HepG2 (cell line): ENCODE measurements at regions not wholly inside any gene's neighbourhood (a gene's known extent, or its start where the extent isn't known, plus 50 kb on each side); places are given as distances from the start of the nearest gene placed in this dataset.
"Not testable (repeated sequence)": the region's sequence is repeated elsewhere in the genome, so short reads cannot be mapped to it uniquely, and the experiment has no call there.

Experiments
- ATAC-seq: fragments of 200-7000 bp; cut with Tn5 transposase; 3 replicates; pipeline ENCODE4 v1.9.1; 2020; ENCODE audit warnings: mild to moderate bottlenecking, moderate library complexity
- BruUV-seq: library from RNA; stranded (reverse); fragments of 400-500 nt; replicated peaks from 2 replicates; lab custom pipeline; 2021; lab: Mats Ljungman, UMichigan
- CTCF ChIA-PET: fragments of 300-600 bp; formaldehyde crosslinking; extraction: SDS; loops from one replicate; lab custom pipeline; 2021; ENCODE audit warnings: low total read pairs, inconsistent platforms, low intra/inter-chr PET ratio; lab: Yijun Ruan, JAX
- POLR2A ChIA-PET: fragments of 350-600 bp; sonication (Branson Sonifier 250); formaldehyde crosslinking; loops from one replicate; lab custom pipeline; 2020; ENCODE audit warnings: antibody characterized with exemption, inconsistent platforms; lab: Yijun Ruan, JAX
- DNase-seq: peaks from one replicate; pipeline ENCODE4 v3.0.0-alpha.2; 2015; ENCODE audit warnings: low spot score
- FAIRE-seq: peaks from 3 replicates; lab custom pipeline; 2011; peaks lifted over from hg19 to GRCh38; lab: Jason Lieb, UNC
- H2AFZ ChIP-seq: one replicate; pipeline ENCODE4 v1.6.1; 2011; ENCODE audit warnings: low read length, inconsistent platforms
- H3K27ac ChIP-seq: fragments of 300-600 bp; 3 replicates; pipeline ENCODE4 v1.8.0; 2011; ENCODE audit warnings: mixed run types, mild to moderate bottlenecking, mixed read lengths, low read length, inconsistent platforms; ENCODE audit not compliant: insufficient read depth; ENCODE audit errors: extremely low read length
- H3K27me3 ChIP-seq, 2 experiments: fragments of 200-600 bp in 1 of 2; 2 replicates in 1 of 2; 3 replicates in 1 of 2; pipeline versions ENCODE4 v1.6.0 to v1.8.0; 2011; ENCODE audit warnings: low read length in 2 of 2, mild to moderate bottlenecking in 2 of 2, moderate library complexity in 2 of 2, inconsistent platforms in 1 of 2; ENCODE audit not compliant: insufficient read depth in 2 of 2, control insufficient read depth in 1 of 2
- H3K36me3 ChIP-seq, 2 experiments: fragments of 200-600 bp in 1 of 2; replicated peaks in 1 of 2; 2 replicates in 1 of 2; 3 replicates in 1 of 2; pipeline versions ENCODE4 v1.5.1 to v1.8.0; 2011; ENCODE audit warnings: low read length in 2 of 2, inconsistent platforms in 1 of 2; ENCODE audit not compliant: insufficient read depth in 2 of 2, control insufficient read depth in 1 of 2
- H3K4me1 ChIP-seq: 2 replicates; pipeline ENCODE4 v1.5.1; 2012; ENCODE audit warnings: low read length, inconsistent platforms; ENCODE audit not compliant: insufficient read depth
- H3K4me2 ChIP-seq: 2 replicates; pipeline ENCODE4 v1.6.0; 2011; ENCODE audit warnings: low read depth, low read length, inconsistent platforms
- H3K4me3 ChIP-seq, 3 experiments: fragments of 200-600 bp in 1 of 3; sonication (generic), shearing (Covaris generic) in 1 of 3; replicated peaks in 1 of 3; 2 replicates each; pipeline ENCODE4 v1.5.1; 2011 to 2016; ENCODE audit warnings: low read length in 3 of 3, inconsistent platforms in 2 of 3, low read depth in 2 of 3, mild to moderate bottlenecking in 2 of 3, control low read depth in 1 of 3, mixed read lengths in 1 of 3; ENCODE audit not compliant: insufficient read depth in 1 of 3
- H3K79me2 ChIP-seq: one replicate; pipeline ENCODE4 v1.6.1; 2011; ENCODE audit warnings: low read length, inconsistent platforms; ENCODE audit not compliant: insufficient read depth
- H3K9ac ChIP-seq: 2 replicates; pipeline ENCODE4 v1.6.0; 2011; ENCODE audit warnings: mild to moderate bottlenecking, low read depth, low read length, inconsistent platforms; ENCODE audit not compliant: insufficient read depth
- H3K9me3 ChIP-seq: 2 replicates; pipeline ENCODE4 v1.5.1; 2012; ENCODE audit warnings: mild to moderate bottlenecking, low read length
- H4K20me1 ChIP-seq: 2 replicates; pipeline ENCODE4 v1.6.0; 2011; ENCODE audit warnings: inconsistent platforms, mild to moderate bottlenecking, low read length, moderate library complexity; ENCODE audit not compliant: insufficient read depth
- WGBS: methylation state at CpG from one replicate; pipeline ENCODE4 v1.1.6; 2017; ENCODE audit warnings: low lambda C conversion rate; 5-methylcytosine and 5-hydroxymethylcytosine counted together
- in situ Hi-C: cut with HindIII; loops from 2 replicates; pipeline ENCODE4 v1.10.0; 2017; ENCODE audit warnings: low pct_unique_long_range_greater_than_20kb; ENCODE audit not compliant: extremely low pct_ligation_motif_present
- intact Hi-C: fragments of 100-400 bp; cut with micrococcal nuclease; formaldehyde crosslinking; loops from one replicate; pipeline ENCODE4 v1.10.0; 2022; ENCODE audit not compliant: unreplicated experiment

DNA sequence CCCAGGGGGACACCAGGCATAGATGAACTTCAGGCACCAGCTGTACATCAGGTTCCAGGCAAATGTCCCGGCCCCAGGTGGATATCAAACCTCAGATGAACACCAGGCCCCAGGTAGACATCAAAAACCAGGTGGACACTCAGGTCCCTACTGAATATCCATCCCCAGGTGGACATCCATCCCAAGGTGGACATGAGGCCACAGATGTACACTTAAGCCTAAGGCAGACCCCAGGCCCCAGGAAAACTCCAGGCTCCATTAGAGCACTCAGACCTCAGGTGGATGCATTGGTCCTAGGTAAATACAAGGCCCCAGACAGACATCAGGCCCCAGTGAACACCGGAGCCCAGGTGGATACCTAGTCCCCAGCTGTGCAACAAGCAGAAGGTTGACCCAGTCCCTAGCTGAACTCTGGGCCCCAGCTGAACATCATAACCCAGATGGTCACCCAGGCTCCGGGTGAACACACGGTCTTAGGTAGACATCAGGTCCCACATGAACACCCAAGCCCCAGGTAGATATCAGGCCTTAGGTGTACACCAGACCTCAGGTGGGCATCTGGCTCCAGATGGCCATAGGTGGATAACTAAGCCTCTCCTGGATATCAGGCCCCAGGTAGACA, 1484.3 kb upstream of the TPTE start:
- FAIRE-seq, in situ Hi-C loops: not testable (repeated sequence)

DNA sequence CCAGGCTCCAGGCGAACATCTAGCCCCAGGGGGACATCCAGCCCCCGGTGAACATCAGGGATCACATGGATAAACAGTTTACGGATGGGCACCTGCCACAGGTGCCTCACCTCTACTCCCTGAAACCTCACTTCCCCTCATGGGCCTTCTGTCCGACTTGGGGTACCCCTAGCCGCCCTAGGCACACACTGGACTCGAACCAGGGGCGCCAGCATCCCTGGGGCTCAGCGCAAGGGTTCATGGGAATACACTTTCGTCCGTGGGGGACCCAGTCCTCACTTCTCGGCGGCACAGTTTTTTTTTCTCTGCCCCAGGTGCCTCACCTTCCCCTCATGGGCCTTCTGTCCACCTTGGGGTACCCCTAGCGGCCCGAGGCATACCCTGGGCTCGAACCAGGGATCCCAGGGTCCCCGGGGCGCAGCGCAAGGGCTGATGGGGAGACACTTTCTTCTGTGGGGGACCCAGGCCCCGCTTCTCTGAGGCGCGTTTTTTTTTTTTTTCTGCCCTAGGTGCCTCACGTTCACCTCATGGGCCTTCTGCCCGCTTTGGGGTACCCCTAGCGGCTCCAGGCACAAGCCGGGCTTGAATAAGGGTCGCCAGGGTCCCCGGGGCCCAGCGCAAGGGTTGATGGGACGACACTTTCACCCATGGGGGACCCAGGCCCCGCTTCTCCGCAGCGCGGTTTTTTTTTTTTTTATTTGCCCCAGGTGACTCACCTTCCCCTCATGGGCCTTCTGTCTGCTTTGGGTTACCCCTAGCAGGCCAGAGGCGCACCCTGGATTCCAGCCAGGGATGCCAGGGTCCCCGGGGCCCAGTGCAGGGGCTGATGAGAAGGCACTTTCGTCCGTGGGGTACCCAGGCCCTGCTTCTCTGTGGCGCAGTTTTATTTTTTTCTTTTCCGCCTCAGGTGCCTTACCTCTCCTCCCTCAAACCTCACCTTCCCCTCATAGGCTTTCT, 1483.5 kb upstream of the TPTE start:
- H3K27ac ChIP-seq, H3K4me3 ChIP-seq, H3K4me1 ChIP-seq, POLR2A ChIA-PET, H3K4me2 ChIP-seq, H2AFZ ChIP-seq, ATAC-seq, H4K20me1 ChIP-seq, H3K79me2 ChIP-seq, H3K27me3 ChIP-seq, BruUV-seq, FAIRE-seq, H3K9ac ChIP-seq, in situ Hi-C loops, CTCF ChIA-PET, H3K36me3 ChIP-seq, DNase-seq, intact Hi-C loops, H3K9me3 ChIP-seq: not testable (repeated sequence)
- WGBS, result 15% methylated on average over 36 of the region's 39 CpGs

More for the DNA sequence above, 1484.3 kb upstream of the TPTE start:
- DNase-seq, H3K4me1 ChIP-seq, H3K9me3 ChIP-seq, H2AFZ ChIP-seq, H3K36me3 ChIP-seq, POLR2A ChIA-PET, ATAC-seq, intact Hi-C loops, H3K4me2 ChIP-seq, CTCF ChIA-PET, H3K27ac ChIP-seq, BruUV-seq, H3K27me3 ChIP-seq, H3K9ac ChIP-seq, H3K4me3 ChIP-seq, H4K20me1 ChIP-seq, H3K79me2 ChIP-seq: not testable (repeated sequence)
- WGBS, result 24% methylated on average over 4 of the region's 4 CpGs
